Activated gamma-delta T cell treated with Interleukin-2 at 50 U/mL for 16 hours (primary cell): ENCODE measurements at regions not wholly inside any gene's neighbourhood (a gene's known extent, or its start where the extent isn't known, plus 50 kb on each side); places are given as distances from the start of the nearest gene placed in this dataset.
A peak's percentile ranks its signal among the peaks of the same experiment; 100 is the strongest.

ENCODE experiments used
- DNase-seq: peaks from one replicate; pipeline ENCODE4 v3.0.0-alpha.2; 2020

DNA sequence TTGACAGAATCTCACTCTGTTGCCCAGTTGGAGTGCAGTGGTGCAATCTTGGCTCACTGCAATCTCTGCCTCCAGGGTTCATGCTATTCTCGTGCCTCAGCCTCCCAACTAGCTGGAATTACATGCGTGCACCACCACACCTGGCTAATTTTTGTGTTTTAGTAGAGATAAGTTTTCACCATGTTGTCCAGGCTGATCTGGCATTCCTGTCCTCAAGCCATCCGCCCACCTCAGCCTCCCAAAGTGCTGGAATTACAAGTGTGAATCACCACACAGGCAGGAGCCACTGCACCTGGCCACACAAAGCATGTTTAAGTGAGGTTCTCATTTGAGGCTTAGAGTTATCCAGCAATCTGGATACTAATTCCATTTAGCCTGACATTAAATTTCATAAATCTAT, 180.9 kb upstream of the GRID2 start:
- DNase-seq, result no peak

DNA sequence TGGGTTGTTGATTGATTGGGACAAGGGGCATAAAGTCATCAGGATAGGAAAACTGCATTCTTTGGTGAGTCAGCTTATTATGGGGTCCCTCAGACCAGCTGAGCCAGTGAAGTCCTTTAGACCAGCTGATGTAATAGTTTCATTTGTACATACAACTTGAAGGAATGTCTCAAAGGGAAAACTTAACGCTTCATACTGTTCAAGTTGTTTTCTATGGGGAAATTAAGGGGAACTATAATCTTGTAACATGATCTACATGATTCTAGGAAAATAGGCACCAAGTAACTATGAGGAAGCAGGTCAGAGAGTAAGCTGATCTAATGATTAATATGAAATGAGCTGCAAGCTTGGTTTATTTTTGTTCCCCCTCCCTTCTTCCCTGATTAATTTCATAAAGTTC, 175.1 kb upstream of the GRID2 start:
- no peak for DNase-seq

DNA sequence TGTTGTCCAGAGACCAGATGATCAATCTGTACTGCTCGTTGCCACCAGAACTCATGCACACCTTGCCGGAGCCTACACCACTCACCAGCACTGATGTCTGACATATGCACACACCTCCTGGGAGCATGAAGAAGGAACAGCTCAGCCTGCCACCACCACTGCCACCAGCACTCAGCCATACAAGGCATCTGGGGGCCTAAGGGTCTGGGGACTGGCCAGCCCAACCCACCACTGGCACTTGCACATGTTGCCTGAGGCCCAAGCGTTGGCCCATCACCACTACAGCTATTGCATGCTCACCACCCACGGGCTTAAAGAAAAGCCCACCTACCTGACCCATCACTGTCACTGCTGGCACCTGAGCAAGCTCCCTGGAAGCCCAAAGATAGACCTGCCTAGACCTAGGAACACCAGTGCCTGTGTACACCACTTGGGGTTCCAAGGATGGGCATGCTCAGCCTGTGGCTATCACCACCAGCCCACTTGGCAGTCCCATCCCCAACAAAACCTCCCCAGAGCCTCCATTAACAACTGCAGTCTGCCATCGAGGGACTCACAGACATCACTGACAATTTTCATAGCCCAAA, 174.3 kb upstream of the GRID2 start:
- no peak for DNase-seq

DNA sequence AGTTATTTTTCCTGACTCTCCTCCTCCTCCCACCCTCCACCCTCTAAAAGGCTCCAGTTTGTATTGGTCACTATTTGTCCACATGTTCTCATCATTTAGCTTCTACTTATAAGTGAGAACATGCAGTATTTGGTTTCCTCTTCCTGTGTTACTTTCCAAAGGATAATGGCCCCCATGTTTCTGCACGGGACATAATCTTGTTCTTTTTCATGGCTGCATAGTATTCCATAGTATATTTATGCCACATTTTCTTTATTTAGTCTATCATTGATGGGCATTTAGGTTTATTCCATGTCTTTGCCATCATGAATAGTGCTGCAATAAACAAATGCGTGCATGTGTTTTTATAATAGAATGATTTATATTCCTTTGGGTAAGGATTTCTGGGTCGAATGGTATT, 167.3 kb upstream of the GRID2 start:
- DNase-seq, result no peak

DNA sequence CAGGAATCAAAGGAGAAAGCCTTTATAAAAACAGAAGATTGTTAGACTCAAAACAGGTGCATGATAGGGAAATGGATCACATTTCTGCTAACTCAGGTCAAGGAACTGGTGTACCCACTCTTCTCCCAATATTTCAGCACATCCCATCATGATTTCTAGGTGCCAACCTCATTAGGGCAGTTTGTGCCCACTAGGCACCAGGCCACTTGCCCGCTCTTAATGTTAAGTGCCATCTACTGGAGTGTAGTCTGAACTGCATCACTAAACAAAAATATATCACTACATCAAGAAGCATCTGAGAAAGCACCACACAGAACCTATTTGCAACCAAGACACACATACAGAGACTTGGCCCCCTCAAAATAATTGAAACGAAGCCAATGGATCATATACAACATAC, 140.4 kb upstream of the GRID2 start:
- DNase-seq, result no peak

DNA sequence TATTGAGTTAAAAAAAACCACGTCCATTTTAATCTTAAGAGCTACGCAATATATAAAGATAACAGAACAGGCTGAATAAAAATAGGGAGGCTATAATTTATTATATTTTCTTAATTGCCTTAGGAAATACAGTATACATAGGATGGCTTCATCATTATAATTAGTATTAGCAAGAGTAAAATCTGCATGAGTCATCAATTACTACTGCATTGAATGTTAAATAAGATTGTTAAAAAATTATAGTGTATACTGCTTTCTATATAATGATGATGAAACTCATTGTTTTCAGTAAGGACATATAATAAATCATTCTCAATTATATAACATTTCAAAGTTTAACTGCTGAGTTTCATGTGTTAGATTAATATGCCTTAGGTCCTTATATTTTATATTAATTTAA, 133.4 kb upstream of the GRID2 start:
- DNase-seq, result no peak

DNA sequence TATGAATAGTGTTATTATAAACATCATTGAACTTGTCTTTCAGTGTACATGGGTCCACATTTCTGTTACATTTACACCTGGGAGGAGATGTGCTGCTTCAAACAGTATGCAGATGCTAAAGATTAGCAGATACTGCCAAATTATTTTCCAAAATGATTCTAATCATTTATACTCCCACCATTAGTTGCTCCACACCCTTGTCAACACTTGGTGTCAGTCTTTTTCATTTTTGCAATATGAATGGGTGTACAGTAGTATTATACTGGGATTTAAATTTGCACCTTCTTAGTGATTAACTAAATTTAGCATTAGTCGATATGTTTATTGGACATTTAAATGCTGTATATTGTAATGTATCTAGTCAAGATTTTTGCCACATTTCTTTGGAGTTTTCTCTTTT, 131.6 kb upstream of the GRID2 start:
- no peak for DNase-seq

DNA sequence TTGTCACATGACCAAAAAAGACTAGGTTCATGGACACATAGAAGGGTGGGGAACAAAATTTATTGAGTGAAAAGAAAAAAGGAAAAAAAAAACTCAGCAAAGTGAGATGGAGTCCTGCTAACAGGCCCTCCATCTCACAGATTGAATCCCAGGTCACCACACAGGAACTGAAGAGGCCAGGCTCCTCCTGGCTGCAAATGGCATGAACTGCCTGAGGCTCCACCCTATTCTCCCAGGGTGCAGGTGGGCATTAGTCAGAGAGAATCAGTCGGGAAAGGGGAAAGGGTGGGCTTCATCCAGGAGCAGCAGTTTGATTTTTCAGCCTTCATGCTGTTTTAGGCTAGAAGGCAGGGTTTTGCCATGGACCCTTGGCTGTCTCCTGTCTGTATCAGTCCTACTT, 128.5 kb upstream of the GRID2 start:
- no peak for DNase-seq

DNA sequence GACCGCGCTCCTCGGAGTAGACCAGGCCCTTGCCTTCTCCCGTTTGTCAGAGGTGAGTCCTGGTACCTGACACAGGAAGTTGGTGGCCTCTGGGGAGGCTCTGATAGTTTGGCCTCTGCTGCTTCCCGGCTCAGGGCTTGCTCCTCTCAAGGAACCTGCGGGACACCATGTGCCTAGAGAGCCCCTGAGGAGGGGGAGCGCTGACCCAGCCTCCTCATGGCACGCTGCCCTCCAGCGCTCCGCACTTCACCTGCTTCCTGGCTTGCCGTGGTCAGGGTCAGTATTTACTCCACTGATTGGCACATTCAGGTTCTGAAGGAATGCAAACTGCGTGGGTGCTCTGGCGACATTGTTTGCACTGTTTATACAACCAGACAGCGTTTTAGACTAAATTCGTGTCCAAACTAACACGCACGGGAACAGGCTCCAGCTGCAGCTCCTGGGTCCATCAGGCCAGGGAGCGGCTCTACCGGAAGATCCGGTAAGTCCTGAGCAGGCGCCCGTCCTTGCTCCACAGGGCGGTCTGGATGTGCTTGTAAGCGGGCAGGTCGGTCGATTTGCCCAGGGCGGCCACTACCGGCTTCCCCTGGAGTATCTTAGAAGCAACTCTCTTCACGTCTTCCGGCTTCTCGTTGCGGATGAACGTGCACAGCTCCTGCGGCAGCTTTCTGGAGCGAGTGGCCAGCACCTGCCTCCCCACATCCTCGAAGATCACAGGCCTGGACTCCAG, 121.6 kb upstream of the GRID2 start:
- DNase-seq, result peak; percentile 3

DNA sequence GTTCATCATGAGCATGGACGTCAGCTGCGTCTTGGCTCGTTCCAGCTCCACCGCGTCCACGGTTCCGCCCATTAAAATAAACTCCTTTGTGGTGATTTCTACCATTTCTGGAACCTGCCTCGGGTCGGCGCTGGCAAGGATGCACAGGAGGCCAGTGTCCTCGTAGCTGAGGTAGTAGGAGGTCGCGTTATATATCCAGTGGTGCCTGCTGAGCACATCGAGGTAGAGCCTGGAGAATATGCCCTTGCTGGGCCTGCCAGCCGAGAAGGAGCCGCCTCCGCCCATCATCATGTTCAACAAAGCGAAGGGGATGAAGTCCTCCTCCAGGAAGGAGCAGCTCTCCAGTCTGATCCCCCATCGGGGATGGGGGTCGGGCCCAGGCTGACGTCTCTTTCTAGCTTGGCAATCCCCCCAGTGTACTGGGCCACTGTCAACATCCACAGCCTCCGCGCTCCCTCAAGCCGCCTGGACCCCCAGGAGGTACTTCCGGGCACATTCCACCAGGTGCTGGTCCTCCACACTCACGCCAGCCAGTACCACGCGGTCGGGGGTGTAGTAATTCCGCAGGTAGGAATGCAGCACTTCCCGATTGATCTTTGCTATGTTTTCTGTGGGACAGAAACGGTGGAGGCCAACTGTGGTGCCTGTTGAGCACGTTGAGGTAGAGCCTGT, 120.9 kb upstream of the GRID2 start:
- DNase-seq, result no peak

DNA sequence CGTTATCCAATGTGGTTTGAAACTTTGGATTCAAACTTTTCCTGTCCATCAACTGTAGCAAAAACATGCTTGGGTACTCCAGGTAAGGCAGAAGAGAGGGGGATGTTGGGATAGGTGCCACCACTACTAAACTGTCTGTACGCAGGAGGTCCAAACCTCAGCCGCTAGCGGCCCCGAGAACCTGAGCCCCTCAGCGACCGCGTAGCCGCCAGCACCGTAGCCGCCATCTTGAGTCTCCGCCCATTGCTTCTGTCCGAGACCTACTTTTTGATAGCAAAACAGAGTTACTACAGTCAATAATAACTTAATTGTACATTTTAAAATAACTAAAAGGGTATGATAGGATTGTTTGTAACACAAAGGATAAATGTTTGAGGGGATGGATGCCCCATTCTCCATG, 119.9 kb upstream of the GRID2 start:
- no peak for DNase-seq

DNA sequence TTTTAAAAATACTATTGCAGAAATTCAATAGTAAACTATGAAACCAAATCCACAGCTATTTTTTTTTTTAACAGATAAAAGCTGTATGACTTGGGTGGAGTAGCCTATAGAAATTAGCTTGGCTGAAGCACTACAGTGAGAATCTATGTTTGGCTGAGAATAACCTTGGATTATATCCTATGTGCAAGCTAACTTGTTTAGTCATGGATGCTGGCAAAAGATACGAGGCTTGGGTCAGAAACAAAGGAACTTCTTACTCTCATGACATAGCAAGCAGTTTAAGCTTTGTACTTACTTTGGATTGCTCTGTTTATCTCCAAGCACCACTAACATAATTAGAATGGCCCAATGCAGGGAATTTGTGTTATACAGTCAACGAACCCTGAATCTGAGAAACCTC, 119.2 kb upstream of the GRID2 start:
- no peak for DNase-seq

DNA sequence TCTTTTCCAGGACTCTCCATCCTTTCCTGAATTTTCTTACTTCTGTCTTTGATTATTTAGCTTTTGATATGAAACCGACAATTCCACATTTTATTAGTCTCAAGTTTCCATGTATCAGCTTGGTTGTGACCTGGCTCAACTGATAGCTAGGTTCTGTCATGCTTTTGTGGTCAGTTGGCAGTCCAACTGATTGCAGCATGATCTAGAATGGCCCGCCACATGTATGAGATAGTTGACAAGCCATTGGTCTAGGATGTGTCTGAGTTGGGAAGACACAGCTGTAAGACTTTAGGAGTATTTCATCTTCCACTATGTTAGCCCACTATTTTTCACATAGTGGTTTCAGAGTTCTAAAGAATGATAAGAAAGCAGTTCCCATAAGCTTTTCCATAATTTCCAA, 117.5 kb upstream of the GRID2 start:
- no peak for DNase-seq

DNA sequence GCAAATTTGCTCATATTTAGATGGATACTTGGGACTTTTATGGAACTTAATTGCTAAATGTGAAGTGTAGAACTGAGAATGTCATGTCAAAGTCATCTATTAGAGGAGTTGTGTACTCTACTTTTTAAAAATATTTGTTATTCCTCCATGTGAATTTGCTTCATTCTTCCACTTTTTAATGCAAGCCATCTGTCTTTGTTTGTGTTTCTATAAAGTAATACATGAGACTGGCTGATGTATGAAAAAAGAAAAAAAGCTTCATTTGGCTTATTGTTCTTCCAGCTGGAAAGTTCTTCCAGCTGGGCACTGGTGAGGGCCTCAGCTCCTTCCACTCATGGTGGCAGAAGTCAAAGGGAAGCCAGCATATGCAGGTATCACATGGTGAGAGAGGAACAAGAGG, 114.6 kb upstream of the GRID2 start:
- no peak for DNase-seq

DNA sequence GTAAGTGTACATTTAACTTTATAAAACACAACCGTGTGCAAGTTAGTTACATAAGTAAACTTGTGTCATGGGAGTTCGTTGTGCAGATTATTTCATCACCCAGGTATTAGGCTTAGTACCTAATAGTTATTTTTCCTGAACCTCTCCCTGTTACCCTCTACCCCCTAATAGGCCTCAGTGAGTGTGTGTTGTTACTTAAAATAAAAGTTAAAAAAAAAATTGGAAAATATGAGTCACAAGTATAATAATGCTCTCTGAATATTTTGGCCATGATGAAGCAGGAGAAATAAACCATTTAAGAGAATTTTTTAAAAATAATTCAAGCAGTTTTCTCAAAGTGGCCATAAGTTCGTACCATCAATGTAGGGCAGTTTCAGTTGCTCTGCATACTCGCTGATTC, 105.1 kb upstream of the GRID2 start:
- no peak for DNase-seq

DNA sequence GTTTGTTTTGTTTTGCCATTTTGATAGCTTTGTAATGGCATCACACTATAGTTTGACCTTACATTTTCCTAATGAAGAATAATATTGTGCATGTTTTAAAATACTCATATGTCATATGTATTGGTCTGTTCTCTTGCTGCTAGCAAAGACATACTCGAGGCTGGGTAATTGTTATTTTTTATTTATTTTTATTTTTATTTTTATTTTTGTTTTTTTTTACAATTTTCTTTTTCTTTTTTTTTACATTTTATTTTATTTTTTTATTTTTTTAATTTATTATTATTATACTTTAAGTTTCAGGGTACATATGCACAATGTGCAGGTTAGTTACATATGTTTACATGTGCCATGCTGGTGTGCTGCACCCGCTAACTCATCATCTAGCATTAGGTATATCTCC, 104.6 kb upstream of the GRID2 start:
- no peak for DNase-seq

DNA sequence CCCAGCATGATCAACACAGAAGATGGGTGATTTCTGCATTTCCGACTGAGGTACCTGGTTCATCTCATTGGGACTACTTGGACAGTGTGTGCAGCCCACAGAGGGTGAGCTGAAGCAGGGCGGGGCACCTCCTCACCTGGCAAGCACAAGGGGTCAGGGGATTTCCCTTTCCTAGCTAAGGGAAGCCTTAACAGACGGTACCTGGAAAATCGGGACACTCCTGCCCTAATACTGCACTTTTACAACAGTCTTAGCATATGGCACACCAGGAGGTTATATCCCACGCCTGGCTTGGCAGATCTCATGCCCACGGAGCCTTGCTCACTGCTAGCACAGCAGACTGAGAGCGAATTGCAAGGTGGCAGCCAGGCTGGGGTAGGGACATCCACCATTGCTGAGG, 92.9 kb upstream of the GRID2 start:
- DNase-seq, result no peak

DNA sequence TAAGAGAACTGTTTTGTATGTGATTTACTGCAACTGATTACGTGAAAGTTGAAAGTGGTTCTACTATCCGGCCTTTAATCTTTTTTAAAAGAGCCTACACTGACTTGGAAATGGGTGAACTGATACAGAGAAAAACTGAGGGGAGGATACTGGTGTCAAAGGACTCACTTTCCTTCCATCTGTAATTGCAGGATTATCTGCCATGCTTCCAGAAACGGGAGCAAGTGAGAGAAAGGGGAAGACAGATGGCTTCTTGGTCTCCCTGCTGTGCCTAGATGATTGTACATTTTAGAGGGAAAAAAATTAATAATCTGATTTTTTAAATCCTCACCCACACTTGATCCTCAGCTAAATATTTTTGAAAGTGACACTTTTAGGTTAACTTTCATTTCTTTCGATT, 88.3 kb upstream of the GRID2 start:
- no peak for DNase-seq

DNA sequence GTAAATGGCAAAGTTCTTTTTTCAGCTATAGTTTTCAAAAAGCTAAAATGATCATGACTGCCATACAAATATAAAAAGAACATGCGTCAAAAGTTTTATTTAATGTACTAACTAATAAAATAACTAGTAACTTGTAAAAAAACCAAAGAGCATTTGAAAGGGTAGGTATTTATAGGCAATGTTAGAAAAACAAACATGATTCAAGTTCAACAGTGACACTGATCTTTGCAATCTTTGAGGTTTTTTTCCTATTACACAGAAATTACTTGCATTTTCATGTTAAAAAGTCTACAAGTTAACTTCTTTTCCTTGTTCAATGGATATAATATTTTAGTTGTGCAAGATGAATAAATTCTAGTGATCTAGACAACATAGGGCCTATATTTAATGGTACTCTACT, 72.3 kb upstream of the GRID2 start:
- no peak for DNase-seq

DNA sequence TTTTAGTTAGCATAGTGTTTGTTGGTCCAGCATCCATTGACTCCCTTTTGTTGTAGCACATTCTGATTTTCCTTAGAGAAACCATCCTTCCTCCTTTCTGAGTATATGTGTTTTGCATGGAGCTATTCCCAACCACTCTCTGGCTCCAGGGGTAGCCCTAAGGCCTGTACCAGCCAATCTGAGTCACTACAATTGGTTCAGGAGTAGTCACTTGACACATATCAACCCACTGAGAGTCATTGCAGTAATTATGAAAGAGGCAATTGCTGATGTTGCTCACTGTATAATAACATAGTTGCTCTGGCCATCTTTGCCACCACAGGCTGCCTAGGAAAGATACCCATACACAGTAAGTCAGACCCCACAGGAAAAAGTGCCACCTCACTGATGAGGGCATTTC, 71.2 kb upstream of the GRID2 start:
- DNase-seq, result no peak

DNA sequence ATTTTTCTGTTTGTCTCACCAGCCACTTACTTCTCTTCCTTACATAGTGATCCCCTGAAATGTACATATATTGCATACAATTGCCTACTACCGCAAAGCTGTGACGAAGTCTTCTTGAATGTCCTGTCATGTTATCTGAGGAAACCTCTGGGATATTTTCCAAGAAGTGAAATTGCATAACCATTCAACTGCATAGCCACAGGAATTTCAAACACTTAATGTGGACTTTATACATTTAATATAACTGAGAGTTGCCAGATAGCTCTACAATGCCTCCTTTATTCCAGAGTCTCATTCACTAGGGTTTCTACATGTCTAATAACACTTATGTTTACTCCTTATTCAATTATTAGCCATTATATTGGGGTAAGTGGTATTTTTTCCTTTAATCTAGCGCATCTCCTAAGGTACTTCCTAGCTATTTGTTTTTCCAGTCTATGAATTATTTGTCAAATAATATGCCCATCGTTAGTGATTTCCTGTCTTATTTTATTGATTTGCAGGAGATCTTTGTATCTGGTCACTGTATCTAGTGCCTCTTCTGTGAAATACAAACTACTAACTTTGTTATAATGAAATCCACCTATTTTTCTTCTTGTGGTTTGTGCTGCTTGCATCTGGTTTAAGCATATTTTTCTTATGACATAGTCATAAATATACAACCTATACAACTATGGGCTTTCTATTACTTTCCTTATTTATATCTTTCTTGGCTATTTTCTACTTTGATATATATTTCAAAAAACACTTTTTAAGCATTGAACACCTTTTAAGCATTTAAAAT, 69.2 kb upstream of the GRID2 start:
- DNase-seq, result no peak

DNA sequence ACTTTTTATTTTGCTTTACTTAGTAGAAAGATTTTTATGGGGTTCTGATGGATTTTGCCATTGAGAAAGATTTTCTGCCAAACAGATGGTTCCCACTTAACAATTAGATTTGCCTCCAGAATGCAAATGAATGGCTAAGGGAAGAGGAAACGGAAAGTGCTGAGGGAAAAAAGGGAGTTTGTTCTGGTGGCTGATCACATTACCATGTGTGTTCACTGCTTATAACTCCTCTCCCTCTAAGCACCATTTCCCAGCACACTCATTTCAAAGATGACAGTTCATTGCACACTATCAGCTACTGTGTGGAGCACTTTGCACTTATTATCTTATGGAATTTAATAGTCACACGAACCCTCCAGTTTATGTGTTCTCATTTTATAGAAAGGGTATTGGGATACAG, 68.0 kb upstream of the GRID2 start:
- no peak for DNase-seq

DNA sequence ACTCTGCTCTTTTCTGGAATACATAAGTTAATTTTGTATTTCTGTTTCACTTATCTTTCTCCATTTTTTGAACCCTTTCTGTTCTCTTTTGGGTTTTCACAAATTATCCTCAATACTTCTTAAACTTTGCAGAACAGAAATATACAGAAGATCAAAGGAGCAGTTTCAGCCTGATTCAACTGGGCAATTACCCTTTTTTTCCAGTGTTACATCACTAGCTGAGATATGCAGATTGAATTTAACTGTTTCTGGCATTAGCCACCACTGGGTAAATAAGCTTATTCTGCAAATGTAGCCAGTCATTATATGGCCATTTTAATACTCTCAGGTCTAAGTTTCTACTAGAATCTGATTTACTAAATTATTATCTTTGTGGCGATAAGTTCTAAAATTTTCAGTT, 66.9 kb upstream of the GRID2 start:
- DNase-seq, result no peak

DNA sequence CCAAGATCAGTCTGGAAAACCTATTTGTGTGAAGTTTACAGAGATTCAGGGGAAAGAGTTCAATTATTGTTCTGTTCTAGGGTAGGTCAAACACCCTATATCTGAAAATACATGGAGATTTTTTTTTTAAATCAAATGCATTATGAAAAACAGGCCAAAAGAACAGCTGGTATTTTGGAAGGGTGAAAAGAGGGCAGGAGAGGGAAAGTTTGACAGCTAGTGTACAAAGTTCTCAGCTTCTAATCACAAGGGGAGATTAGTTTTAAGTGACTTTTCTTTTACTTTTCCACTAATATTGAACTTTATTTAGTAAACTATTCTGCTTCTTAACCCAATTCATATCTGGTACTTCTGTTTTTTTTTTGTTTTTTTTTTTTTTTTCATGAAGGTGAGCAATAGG, 66.2 kb upstream of the GRID2 start:
- no peak for DNase-seq
